ENCODE measurements at regions not wholly inside any gene's neighbourhood (a gene's known extent, or its start where the extent isn't known, plus 50 kb on each side); places are given as distances from the start of the nearest gene placed in this dataset.

- no peaks in the 10 kb centered on the region for H3K9me3 ChIP-seq (replicated peaks in 1 of 3)
- no peak for DNase-seq
- no peak overlapping the region for H3K27ac ChIP-seq
- no peaks in the 10 kb centered on the region for H3K36me3 ChIP-seq (replicated peaks in 1 of 2)
- 65 to 79% (median 75%) methylated on average over 2 of the region's 2 CpGs for WGBS, 4 donors
- H3K4me1 ChIP-seq (replicated peaks in 1 of 2) = no peaks in the 10 kb centered on the region
- no peak for TF ChIP-seq CTCF (IDR thresholded peaks at IDR 0.05)
- no peak for TF ChIP-seq POLR2A (IDR thresholded peaks at IDR 0.05)
- H3K27me3 ChIP-seq = no peaks in the 10 kb centered on the region
- no peak overlapping the region for H3K4me3 ChIP-seq
- intact Hi-C loops (cut with DNase I) = no loop called here
Observed at GRCh38 chr7:29623973-29624372, 60.3 kb downstream of the PRR15 start.

- WGBS, 4 donors = 54 to 77% (median 67%) methylated on average over 2 of the region's 2 CpGs
- intact Hi-C loops (cut with DNase I) = no loop called here
- no peaks in the 10 kb centered on the region for H3K27me3 ChIP-seq
- no peak for DNase-seq
- H3K9me3 ChIP-seq (replicated peaks in 1 of 3) = no peaks in the 10 kb centered on the region
- no peak overlapping the region for H3K27ac ChIP-seq
- TF ChIP-seq CTCF (IDR thresholded peaks at IDR 0.05) = no peak
- no peak for TF ChIP-seq POLR2A (IDR thresholded peaks at IDR 0.05)
- H3K36me3 ChIP-seq (replicated peaks in 1 of 2) = no peaks in the 10 kb centered on the region
- H3K4me1 ChIP-seq (replicated peaks in 1 of 2) = no peaks in the 10 kb centered on the region
- H3K4me3 ChIP-seq = no peak overlapping the region
Observed at GRCh38 chr7:29626730-29627129, 63.1 kb downstream of the PRR15 start.

- H3K4me3 ChIP-seq = no peak overlapping the region
- TF ChIP-seq CTCF (IDR thresholded peaks at IDR 0.05) = no peak
- TF ChIP-seq POLR2A (IDR thresholded peaks at IDR 0.05) = no peak
- H3K4me1 ChIP-seq (replicated peaks in 1 of 2) = no peaks in the 10 kb centered on the region
- H3K36me3 ChIP-seq (replicated peaks in 1 of 2) = no peaks in the 10 kb centered on the region
- intact Hi-C loops (cut with DNase I) = no loop called here
- no peak for DNase-seq
- H3K9me3 ChIP-seq (replicated peaks in 1 of 3) = no peaks in the 10 kb centered on the region
- H3K27ac ChIP-seq = no peak overlapping the region
- WGBS, 4 donors = 83 to 100% (median 96%) methylated on average over 2 of the region's 2 CpGs
- H3K27me3 ChIP-seq = no peaks in the 10 kb centered on the region
Observed at GRCh38 chr7:29627631-29628030, 64.0 kb downstream of the PRR15 start.

GRCh38 chr7:29629507-29629906 lies 65.9 kb downstream of the PRR15 start:
- 85 to 97% (median 91%) methylated on average over 3 of the region's 3 CpGs for WGBS, 4 donors
- Histone ChIP-seq H3K27ac (no peak overlapping the region), H3K4me1 (replicated peaks in 1 of 2) (no peaks in the 10 kb centered on the region), H3K27me3 (no peaks in the 10 kb centered on the region), H3K9me3 (replicated peaks in 1 of 3) (no peaks in the 10 kb centered on the region), H3K4me3 (no peak overlapping the region), H3K36me3 (replicated peaks in 1 of 2) (no peaks in the 10 kb centered on the region)
- TF ChIP-seq CTCF (IDR thresholded peaks at IDR 0.05) (no peak), POLR2A (IDR thresholded peaks at IDR 0.05) (no peak)
- no peak for DNase-seq
- intact Hi-C loops (cut with DNase I) = no loop called here
